HCT116 (cell line): ENCODE measurements at regions not wholly inside any gene's neighbourhood (a gene's known extent, or its start where the extent isn't known, plus 50 kb on each side); places are given as distances from the start of the nearest gene placed in this dataset.

Source experiments
- CTCF ChIP-seq, 3 experiments: fragments of 200-600 bp in 1 of 3; sonication (generic) in 1 of 3; IDR thresholded peaks in 2 of 3; conservative IDR thresholded peaks in 1 of 3; 2 replicates each; pipeline ENCODE4 v1.5.1; 2012 to 2017; ENCODE audit warnings: low read depth in 2 of 3, low read length in 2 of 3, antibody characterized with exemption in 1 of 3, borderline replicate concordance in 1 of 3, control low read depth in 1 of 3, mild to moderate bottlenecking in 1 of 3, mixed read lengths in 1 of 3, mixed run types in 1 of 3, moderate library complexity in 1 of 3; ENCODE audit not compliant: insufficient read depth in 1 of 3
- POLR2A ChIP-seq: IDR thresholded peaks from 2 replicates; pipeline ENCODE4 v1.7.0; 2011; ENCODE audit warnings: borderline replicate concordance; ENCODE audit not compliant: insufficient read depth, insufficient read length; ENCODE audit errors: extremely low read depth
- YY1 ChIP-seq: IDR thresholded peaks from 2 replicates; pipeline ENCODE4 v1.6.1; 2011; ENCODE audit warnings: low read length, low read depth, moderate library complexity, mild to moderate bottlenecking; ENCODE audit not compliant: insufficient replicate concordance; ENCODE audit errors: extremely low read depth

DNA sequence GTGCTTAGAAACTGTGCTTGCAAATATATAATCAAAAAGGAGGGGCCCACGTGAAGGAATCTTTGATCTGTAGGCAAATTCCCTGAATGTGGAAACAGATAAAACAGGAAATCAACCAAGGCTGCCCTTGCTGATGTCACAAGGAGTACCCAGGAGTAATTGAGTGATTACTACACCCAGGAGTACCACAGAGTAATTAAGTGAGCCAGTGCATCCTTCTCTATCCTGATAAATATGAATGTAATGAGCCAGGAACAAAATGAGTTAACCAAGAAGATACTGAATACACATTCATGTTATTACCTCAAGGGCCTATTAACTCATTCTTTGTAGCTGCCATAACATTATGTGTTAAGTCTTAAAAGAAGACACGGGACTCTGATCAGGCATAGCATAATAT is 87.3 kb upstream of the POU1F1 start:
- TF ChIP-seq POLR2A (no peak), YY1 (no peak), CTCF (IDR thresholded peaks at IDR 0.05 in 2 of 3, conservative IDR thresholded peaks at IDR 0.05 in 1 of 3; ENCODE audit: borderline replicate concordance in 1 of 3, insufficient read depth in 1 of 3, low read depth in 2 of 3, low read length in 2 of 3) (no peak)
